ENCODE measurements at regions not wholly inside any gene's neighbourhood (a gene's known extent, or its start where the extent isn't known, plus 50 kb on each side); places are given as distances from the start of the nearest gene placed in this dataset.

DNA sequence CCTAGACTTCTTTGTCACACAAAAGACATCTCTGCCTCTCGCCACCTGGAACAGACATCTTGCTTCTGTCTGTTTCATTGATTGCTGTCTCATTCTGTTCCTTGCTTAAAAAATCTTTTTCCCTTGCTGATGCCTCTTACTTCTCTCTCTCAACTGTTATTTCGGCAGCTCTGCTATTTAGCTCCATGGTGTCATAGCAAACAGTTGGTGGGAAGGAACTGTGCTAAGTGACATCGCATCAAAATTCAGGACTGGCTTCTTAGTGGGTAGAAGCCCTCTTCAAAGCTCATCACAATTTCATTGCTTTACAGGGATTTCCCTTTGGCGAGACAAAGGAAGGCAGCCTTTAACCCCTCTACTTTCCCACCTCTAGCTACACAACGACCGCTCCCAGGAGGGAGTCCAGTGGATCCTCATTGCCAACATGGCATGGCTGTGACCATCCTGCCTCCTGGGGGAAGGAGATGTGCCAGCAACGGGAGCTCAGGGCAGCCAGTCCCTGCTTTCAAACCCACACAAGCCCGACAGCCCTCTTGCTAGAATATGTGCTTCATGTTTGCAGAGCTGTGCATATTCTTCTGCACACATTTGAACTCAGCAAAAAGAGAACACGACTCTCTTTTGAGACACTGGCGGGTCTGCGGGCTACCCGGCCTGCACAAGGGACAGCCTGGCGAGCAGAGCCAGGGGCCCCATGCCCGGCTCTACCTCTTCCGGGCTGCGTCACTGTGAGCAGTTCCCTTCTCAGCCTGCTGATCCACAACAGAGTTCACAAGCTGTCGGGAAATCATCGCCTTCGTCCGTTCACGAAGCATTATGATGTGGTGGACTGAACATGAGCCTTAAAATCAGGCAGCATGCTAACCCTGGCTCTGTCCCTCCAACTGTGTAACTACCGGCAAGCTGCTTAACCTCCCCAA, 51.1 kb upstream of the JAM3 start (continued):
- no peak for TF ChIP-seq SETDB1 (CRISPR knock-in tag; IDR thresholded peaks at IDR 0.05; ENCODE audit: borderline replicate concordance)
